AG10803 (cell line): ENCODE measurements at regions not wholly inside any gene's neighbourhood (a gene's known extent, or its start where the extent isn't known, plus 50 kb on each side); places are given as distances from the start of the nearest gene placed in this dataset.

Source experiments
- DNase-seq: peaks from one replicate; pipeline ENCODE4 v3.0.0; 2010; ENCODE audit warnings: low read depth
- H3K4me3 ChIP-seq: 2 replicates; pipeline ENCODE4 v1.5.1; 2011; ENCODE audit warnings: mild to moderate bottlenecking, low read length, control low read depth
- CTCF ChIP-seq: conservative IDR thresholded peaks from 2 replicates; pipeline ENCODE4 v1.5.1; 2011; ENCODE audit warnings: mild to moderate bottlenecking, low read length, control low read depth, inconsistent platforms

- no peak for DNase-seq
- TF ChIP-seq CTCF: no peak
- H3K4me3 ChIP-seq: no peak overlapping the region
Measured at GRCh38 chr13:50299546-50300249, 284.5 kb downstream of the KCNRG start.

GRCh38 chr13:50303963-50304721 lies 288.9 kb downstream of the KCNRG start:
- no peak for TF ChIP-seq CTCF
- no peak for DNase-seq

GRCh38 chr13:50306156-50306555 lies 290.9 kb downstream of the KCNRG start:
- DNase-seq: no peak
- H3K4me3 ChIP-seq: no peak overlapping the region
- no peak for TF ChIP-seq CTCF

More at GRCh38 chr13:50303963-50304721, 288.9 kb downstream of the KCNRG start:
- no peak overlapping the region for H3K4me3 ChIP-seq

GRCh38 chr13:50309318-50309717 lies 294.1 kb downstream of the KCNRG start:
- H3K4me3 ChIP-seq: no peak overlapping the region
- DNase-seq: no peak
- TF ChIP-seq CTCF: no peak

DNA sequence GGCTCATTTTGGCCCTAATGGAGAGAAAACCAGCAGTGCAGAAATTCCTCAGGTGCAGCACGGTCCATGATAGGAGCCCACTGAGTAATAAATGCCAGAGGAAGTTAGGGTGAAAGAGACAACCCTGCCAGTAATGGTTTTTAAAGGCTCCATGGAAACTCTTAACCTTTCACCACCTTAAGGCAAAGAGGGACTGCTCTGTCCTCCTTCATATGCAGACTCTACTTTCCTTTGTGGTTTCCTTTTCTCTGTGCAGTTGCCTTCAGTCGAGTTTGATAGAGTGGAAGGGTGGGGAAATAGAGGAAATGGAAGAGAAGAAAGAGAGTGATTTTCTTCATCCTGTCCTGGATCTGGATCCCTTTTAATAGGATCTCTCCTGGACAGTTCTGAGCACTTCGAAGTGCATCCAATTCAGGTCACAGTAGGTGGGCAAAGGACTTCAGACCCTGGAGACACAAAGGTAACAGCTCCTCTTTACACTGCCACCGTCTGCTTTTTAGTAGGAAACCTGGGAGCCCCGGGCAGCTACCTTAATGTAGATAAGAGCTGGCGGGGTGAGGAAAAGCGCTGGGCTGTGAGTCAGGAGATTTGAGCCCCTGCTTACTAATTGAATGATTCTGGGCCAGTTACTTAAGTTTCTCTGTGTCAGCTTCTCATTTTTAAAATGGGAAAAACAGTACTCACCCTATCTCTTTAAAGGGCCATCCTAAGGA lies 294.8 kb downstream of the KCNRG start:
- TF ChIP-seq CTCF: no peak
- H3K4me3 ChIP-seq: no peak overlapping the region

DNA sequence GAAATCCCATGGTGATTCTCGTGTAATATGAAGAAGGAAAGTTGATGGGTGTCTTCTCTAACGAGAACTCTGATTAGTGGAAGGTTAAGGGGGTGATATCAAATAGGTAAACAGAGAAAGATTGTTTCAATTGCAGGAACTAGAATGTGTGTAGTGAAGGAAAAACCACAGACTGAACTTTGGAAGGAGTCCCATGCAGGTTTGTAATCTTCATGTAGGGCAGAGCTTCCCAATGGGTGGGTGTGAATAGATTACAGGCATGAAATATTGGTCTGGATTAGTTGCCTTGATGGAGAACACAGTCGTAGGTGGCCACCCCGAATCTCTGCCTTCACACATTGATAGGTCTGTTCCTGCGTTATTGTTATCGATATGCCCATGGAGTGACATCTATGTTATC lies 295.5 kb downstream of the KCNRG start:
- no peak overlapping the region for H3K4me3 ChIP-seq
- no peak for DNase-seq
- no peak for TF ChIP-seq CTCF

More for the DNA sequence above, 294.8 kb downstream of the KCNRG start:
- DNase-seq: no peak
